K562 (cell line): ENCODE measurements at regions not wholly inside any gene's neighbourhood (a gene's known extent, or its start where the extent isn't known, plus 50 kb on each side); places are given as distances from the start of the nearest gene placed in this dataset.

Experiments
- ATAC-seq: fragments of 200-7000 bp; cut with Tn5 transposase; 3 replicates; pipeline ENCODE4 v1.9.1; 2020; ENCODE audit warnings: moderate library complexity
- BruUV-seq: library from RNA; stranded (reverse); fragments of 400-500 nt; replicated peaks from 2 replicates; lab custom pipeline; 2021; lab: Mats Ljungman, UMichigan
- CTCF ChIA-PET: fragments of 300-600 bp; formaldehyde crosslinking; extraction: SDS; loops from one replicate; lab custom pipeline; 2021; ENCODE audit warnings: low intra/inter-chr PET ratio; lab: Yijun Ruan, JAX
- POLR2A ChIA-PET: fragments of 300-600, 350-650 bp; sonication (Branson Sonifier 250); formaldehyde crosslinking; extraction: SDS; loops from one replicate; lab custom pipeline; 2021; ENCODE audit warnings: antibody characterized with exemption, inconsistent platforms; lab: Yijun Ruan, JAX
- DNase-seq, 4 experiments: peaks; one replicate each; pipeline versions ENCODE4 v3.0.0 to v3.0.0-alpha.2; 2011 to 2018; ENCODE audit warnings: low spot score in 3 of 4, mixed read lengths in 3 of 4; ENCODE audit errors: extremely low read depth in 1 of 4
- FAIRE-seq: peaks from 2 replicates; lab custom pipeline; 2011; peaks lifted over from hg19 to GRCh38; lab: Jason Lieb, UNC
- H2AFZ ChIP-seq: 2 replicates; pipeline ENCODE4 v1.6.0; 2011; ENCODE audit warnings: low read depth, low read length, control low read depth, inconsistent platforms
- H3K27ac ChIP-seq: fragments of 200-600 bp; 3 replicates; pipeline ENCODE4 v1.8.0; 2011; ENCODE audit warnings: low read depth, mild to moderate bottlenecking, control low read depth, inconsistent platforms, low read length, moderate library complexity, mixed read lengths; ENCODE audit errors: extremely low read depth
- H3K27me3 ChIP-seq, 2 experiments: fragments of 300-600 bp in 1 of 2; 2 replicates in 1 of 2; 3 replicates in 1 of 2; pipeline versions ENCODE4 v1.6.0 to v1.8.0; 2011; ENCODE audit warnings: inconsistent platforms in 2 of 2, low read length in 2 of 2, mild to moderate bottlenecking in 1 of 2, mixed read lengths in 1 of 2, moderate library complexity in 1 of 2; ENCODE audit not compliant: control insufficient read depth in 2 of 2, insufficient read depth in 2 of 2
- H3K36me3 ChIP-seq: fragments of 300-600 bp; 3 replicates; pipeline ENCODE4 v1.8.0; 2011; ENCODE audit warnings: mild to moderate bottlenecking, low read length, inconsistent platforms; ENCODE audit not compliant: control insufficient read depth, insufficient read depth
- H3K4me1 ChIP-seq, 2 experiments: fragments of 200-600 bp in 1 of 2; replicated peaks in 1 of 2; 2 replicates in 1 of 2; 3 replicates in 1 of 2; pipeline versions ENCODE4 v1.5.1 to v1.8.0; 2011; ENCODE audit warnings: inconsistent platforms in 2 of 2, low read length in 2 of 2, mild to moderate bottlenecking in 1 of 2, mixed read lengths in 1 of 2, moderate library complexity in 1 of 2; ENCODE audit not compliant: control insufficient read depth in 2 of 2, insufficient read depth in 2 of 2
- H3K4me2 ChIP-seq: 2 replicates; pipeline ENCODE4 v1.6.1; 2011; ENCODE audit warnings: low read length, control low read depth, inconsistent platforms, mixed read lengths; ENCODE audit not compliant: insufficient read depth
- H3K4me3 ChIP-seq: fragments of 200-600 bp; sonication (generic), shearing (Covaris generic); 2 replicates; pipeline ENCODE4 v1.5.1; 2016; ENCODE audit warnings: control low read depth, inconsistent platforms
- H3K79me2 ChIP-seq: fragments of 200-600 bp; 3 replicates; pipeline ENCODE4 v1.8.0; 2011; ENCODE audit warnings: low read length, inconsistent platforms; ENCODE audit not compliant: control insufficient read depth, insufficient read depth
- H3K9ac ChIP-seq, 2 experiments: 2 replicates each; pipeline versions ENCODE4 v1.6.0 to v1.6.1; 2011; ENCODE audit warnings: low read depth in 2 of 2, low read length in 2 of 2, control low read depth in 1 of 2, inconsistent platforms in 1 of 2, mild to moderate bottlenecking in 1 of 2, mixed read lengths in 1 of 2; ENCODE audit not compliant: insufficient read depth in 1 of 2
- H3K9me1 ChIP-seq: one replicate; pipeline ENCODE4 v1.6.0; 2011; ENCODE audit warnings: inconsistent platforms, mild to moderate bottlenecking, low read length, moderate library complexity; ENCODE audit not compliant: control insufficient read depth, insufficient read depth
- H3K9me3 ChIP-seq: replicated peaks from 2 replicates; pipeline ENCODE4 v1.5.1; 2011; ENCODE audit warnings: low read depth, low read length, inconsistent platforms; ENCODE audit not compliant: control insufficient read depth, insufficient read depth
- H4K20me1 ChIP-seq: replicated peaks from 2 replicates; pipeline ENCODE4 v1.6.1; 2011; ENCODE audit warnings: low read length, inconsistent platforms, mixed read lengths; ENCODE audit not compliant: control insufficient read depth, insufficient read depth
- BRCA1 ChIP-seq, 2 experiments: fragments of 450-650 bp in 1 of 2; sonication (generic) in 1 of 2; formaldehyde crosslinking in 1 of 2; IDR thresholded peaks; 2 replicates each; pipeline versions ENCODE4 v1.5.0 to v1.6.1; 2017 to 2020; ENCODE audit warnings: mild to moderate bottlenecking in 1 of 2, missing genetic modification reagents in 1 of 2
- CBX8 ChIP-seq: fragments of 200-600 bp; sonication (generic); IDR thresholded peaks from 2 replicates; pipeline ENCODE4 v1.6.1; 2012; ENCODE audit warnings: borderline replicate concordance, mixed run types, low read depth, mild to moderate bottlenecking, moderate library complexity, mixed read lengths, low read length, control low read depth, inconsistent platforms; ENCODE audit not compliant: poor library complexity, severe bottlenecking; ENCODE audit errors: extremely low read depth
- NUFIP1 ChIP-seq: fragments of 450-650 bp; IDR thresholded peaks from 2 replicates; pipeline ENCODE4 v1.6.1; 2018; ENCODE audit not compliant: partially characterized antibody
- YY1 ChIP-seq, 3 experiments: IDR thresholded peaks; 2 replicates each; pipeline ENCODE4 v1.6.1; 2011; ENCODE audit warnings: low read length in 2 of 3, mild to moderate bottlenecking in 2 of 3, moderate library complexity in 2 of 3, borderline replicate concordance in 1 of 3, control low read depth in 1 of 3, low read depth in 1 of 3; ENCODE audit not compliant: insufficient read depth in 3 of 3, insufficient replicate concordance in 2 of 3, control insufficient read depth in 1 of 3, insufficient read length in 1 of 3; ENCODE audit errors: extremely low read depth in 1 of 3
- ZNF589 ChIP-seq: fragments of 200-800 bp; sonication (Bioruptor generic); IDR thresholded peaks from 2 replicates; pipeline ENCODE4 v1.6.1; 2016; ENCODE audit warnings: low read depth, missing genetic modification characterization, missing compliant biosample characterization
- in situ Hi-C: fragments of 300-500 bp; cut with MboI; formaldehyde crosslinking; loops from 4 replicates; pipeline ENCODE4 v1.15.0; 2018; ENCODE audit warnings: inconsistent platforms, mixed read lengths
- intact Hi-C: fragments of 100-400 bp; cut with micrococcal nuclease; formaldehyde crosslinking; loops from 2 replicates; pipeline ENCODE4 v1.14.2; 2022
- TF ChIP-seq, protein P1 (sequence below): sonication (generic); formaldehyde crosslinking; IDR thresholded peaks from 2 replicates; pipeline ENCODE4 v1.8.1; 2023; ENCODE audit warnings: mild to moderate bottlenecking, missing genetic modification reagents
- TF ChIP-seq, protein P2 (sequence below): fragments of 250-450 bp; sonication (Bioruptor Pico); IDR thresholded peaks from 2 replicates; pipeline ENCODE4 v1.4.0; 2020; ENCODE audit warnings: mild to moderate bottlenecking, moderate library complexity

DNA sequence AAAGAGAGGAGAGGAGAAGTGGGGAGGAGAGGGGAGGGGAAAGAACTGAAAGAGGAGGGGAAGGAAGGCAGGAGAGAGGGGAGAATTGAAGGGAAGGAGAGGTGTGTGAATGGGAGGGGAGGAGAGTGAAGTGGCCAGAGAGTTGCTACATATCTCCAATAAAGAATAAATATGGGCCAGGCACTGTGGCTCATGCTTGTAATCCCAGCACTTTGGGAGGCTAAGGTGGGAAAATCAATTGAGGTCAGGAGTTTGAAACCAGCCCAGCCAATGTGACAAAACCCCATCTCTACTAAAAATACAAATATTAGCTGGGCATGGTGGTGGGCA is 482.4 kb downstream of the NAF1 start:
- FAIRE-seq = no peak

More for the DNA sequence above, 482.4 kb downstream of the NAF1 start:
- intact Hi-C loops = no loop called here
- BruUV-seq = no TSS peak
- ATAC-seq (no peak), DNase-seq (no peak)
- Histone ChIP-seq H3K36me3 (no peaks in the 10 kb centered on the region), H3K27me3 (no peaks in the 10 kb centered on the region), H3K4me3 (no peak overlapping the region), H3K4me2 (no peak overlapping the region), H4K20me1 (no peaks in the 10 kb centered on the region), H3K9me3 (no peaks in the 10 kb centered on the region), H3K79me2 (no peaks in the 10 kb centered on the region), H3K4me1 (no peaks in the 10 kb centered on the region), H3K9me1 (no peaks in the 10 kb centered on the region), H3K27ac (no peak overlapping the region), H2AFZ (no peak overlapping the region), H3K9ac (no peak overlapping the region)
- POLR2A ChIA-PET = no interaction called here
- in situ Hi-C loops = no loop called here
- no peak for TF ChIP-seq NUFIP1
- TF ChIP-seq ZNF589 (CRISPR knock-in tag) = no peak
- no peak for TF ChIP-seq BRCA1 (IDR thresholded peaks at IDR 0.05)
- no peak for TF ChIP-seq BRCA1 (CRISPR knock-in tag; IDR thresholded peaks at IDR 0.05)
- TF ChIP-seq, protein P1, sequence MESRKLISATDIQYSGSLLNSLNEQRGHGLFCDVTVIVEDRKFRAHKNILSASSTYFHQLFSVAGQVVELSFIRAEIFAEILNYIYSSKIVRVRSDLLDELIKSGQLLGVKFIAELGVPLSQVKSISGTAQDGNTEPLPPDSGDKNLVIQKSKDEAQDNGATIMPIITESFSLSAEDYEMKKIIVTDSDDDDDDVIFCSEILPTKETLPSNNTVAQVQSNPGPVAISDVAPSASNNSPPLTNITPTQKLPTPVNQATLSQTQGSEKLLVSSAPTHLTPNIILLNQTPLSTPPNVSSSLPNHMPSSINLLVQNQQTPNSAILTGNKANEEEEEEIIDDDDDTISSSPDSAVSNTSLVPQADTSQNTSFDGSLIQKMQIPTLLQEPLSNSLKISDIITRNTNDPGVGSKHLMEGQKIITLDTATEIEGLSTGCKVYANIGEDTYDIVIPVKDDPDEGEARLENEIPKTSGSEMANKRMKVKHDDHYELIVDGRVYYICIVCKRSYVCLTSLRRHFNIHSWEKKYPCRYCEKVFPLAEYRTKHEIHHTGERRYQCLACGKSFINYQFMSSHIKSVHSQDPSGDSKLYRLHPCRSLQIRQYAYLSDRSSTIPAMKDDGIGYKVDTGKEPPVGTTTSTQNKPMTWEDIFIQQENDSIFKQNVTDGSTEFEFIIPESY (CRISPR knock-in tag) = no peak
- no peak for TF ChIP-seq YY1 (IDR thresholded peaks at IDR 0.05; ENCODE audit: borderline replicate concordance in 1 of 3, control insufficient read depth in 1 of 3, extremely low read depth in 1 of 3, insufficient read depth in 3 of 3, insufficient read length in 1 of 3, insufficient replicate concordance in 2 of 3, low read depth in 1 of 3, low read length in 2 of 3)
- TF ChIP-seq, protein P2, sequence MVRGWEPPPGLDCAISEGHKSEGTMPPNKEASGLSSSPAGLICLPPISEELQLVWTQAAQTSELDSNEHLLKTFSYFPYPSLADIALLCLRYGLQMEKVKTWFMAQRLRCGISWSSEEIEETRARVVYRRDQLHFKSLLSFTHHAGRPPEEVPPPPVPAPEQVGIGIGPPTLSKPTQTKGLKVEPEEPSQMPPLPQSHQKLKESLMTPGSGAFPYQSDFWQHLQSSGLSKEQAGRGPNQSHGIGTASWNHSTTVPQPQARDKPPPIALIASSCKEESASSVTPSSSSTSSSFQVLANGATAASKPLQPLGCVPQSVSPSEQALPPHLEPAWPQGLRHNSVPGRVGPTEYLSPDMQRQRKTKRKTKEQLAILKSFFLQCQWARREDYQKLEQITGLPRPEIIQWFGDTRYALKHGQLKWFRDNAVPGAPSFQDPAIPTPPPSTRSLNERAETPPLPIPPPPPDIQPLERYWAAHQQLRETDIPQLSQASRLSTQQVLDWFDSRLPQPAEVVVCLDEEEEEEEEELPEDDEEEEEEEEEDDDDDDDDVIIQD (CRISPR knock-in tag) = no peak
- no peak for TF ChIP-seq CBX8
- CTCF ChIA-PET = no interaction called here
